GM18511 (cell line): ENCODE measurements at regions not wholly inside any gene's neighbourhood (a gene's known extent, or its start where the extent isn't known, plus 50 kb on each side); places are given as distances from the start of the nearest gene placed in this dataset.
"Not testable (repeated sequence)": the region's sequence is repeated elsewhere in the genome, so short reads cannot be mapped to it uniquely, and the experiment has no call there.

Experiments
- ATAC-seq: cut with Tn5 transposase; IDR thresholded peaks from one replicate; pipeline ENCODE4 v1.9.1; 2021; ENCODE audit warnings: mild to moderate bottlenecking, moderate library complexity; ENCODE audit not compliant: unreplicated experiment

DNA sequence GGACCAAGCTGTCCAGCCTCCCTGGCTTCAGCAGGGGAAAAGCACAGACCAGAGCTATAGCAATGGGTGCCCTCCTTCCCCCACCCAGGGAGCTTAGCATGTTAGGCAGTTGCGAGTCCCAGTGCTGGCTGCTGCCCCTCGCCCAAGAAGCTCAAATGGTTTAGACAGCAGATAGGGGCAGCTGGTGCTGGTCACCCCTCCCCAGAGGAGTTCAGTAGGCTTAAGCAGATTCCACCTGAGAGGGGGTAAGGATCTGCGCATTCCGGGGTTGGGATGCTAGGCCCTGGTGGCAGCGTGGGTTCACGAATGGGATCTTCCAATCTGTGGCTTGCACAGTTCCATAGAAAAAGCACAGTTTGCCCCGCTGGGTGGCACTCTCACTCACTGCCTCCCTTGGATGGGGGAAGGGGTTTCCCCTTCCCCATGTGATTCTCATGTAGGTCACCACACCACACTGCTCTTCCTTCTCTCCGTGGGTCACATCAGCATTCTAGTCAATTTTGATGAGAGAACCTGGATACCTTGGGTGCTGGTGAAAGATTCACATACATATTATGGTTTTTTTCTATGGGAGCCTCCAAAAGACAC lies 665.6 kb downstream of the C12orf50 start:
- no peak for ATAC-seq

DNA sequence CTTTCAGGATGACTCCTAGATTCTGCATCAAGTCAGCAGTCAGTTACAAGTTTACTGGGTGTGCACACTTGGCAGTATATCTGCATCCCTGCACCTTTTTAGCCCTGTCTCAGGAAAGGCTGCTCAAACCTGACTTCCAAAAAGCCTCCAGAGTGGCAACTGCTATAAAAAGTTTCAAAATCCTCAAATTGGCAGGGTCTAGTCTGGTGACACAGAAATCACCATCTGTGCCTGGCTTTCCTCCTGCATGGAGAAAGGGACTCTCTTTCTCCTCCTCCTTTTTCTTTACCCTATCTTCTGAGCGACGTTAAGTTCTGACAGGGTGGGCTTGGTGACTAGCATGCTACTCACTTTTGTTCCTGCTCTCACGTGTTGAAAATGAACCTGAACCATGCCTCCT lies 679.5 kb downstream of the C12orf50 start:
- ATAC-seq: no peak

DNA sequence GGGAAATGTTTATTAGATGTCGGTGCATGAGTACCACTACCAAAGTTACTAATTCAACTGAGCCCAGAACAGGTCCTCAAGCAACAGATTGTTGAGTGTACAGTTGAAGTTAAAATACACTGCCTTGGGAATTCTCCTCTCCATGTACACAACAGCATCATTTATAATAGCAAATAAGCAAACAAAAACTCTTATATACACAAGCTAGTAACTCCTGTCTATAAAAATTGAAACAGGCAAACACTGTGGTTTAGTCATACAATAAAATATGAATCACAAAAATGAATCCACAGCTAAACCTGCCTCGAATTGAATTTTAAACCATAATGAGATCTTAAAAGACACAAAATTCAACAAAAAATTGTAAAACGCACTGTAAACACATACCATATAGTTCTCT lies 681.1 kb downstream of the C12orf50 start:
- ATAC-seq: no peak

DNA sequence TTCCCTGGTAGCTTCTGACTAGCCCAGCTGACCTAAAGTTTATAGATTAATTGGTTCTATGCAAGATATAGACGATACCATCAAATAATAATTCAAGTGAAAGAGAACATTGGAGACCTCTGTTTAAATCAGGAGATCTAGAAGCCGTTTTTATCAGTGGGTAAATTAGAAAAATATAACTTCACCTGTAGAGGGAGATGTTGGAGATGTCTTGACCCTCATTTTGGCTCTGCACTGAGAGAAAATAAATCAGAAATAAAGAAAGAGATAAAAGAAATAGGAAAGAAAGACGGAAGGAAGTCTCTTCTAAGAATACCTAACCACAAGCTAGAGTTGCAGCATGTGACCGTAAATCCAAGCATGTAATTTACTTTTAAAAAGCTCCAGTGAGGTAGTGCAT lies 684.5 kb downstream of the C12orf50 start:
- no peak for ATAC-seq

DNA sequence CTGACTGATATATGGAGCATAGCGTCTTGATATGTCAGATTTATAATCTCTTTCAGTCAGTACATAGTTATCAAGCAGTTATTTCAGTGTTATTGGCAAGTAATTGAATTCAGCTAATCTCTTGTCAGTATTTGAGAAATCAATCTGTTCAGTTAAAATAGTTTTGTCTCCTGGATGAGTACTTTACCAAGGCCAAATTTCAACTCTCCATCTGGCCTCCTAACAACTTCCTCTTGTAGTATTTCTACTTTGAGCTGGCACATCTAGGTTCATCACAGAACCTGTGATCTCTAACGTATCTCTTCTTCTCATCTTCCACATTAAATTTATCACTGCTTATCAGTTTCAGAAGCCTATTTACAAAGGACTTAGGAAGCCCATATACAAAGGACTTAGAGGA lies 690.5 kb downstream of the C12orf50 start:
- ATAC-seq: no peak

DNA sequence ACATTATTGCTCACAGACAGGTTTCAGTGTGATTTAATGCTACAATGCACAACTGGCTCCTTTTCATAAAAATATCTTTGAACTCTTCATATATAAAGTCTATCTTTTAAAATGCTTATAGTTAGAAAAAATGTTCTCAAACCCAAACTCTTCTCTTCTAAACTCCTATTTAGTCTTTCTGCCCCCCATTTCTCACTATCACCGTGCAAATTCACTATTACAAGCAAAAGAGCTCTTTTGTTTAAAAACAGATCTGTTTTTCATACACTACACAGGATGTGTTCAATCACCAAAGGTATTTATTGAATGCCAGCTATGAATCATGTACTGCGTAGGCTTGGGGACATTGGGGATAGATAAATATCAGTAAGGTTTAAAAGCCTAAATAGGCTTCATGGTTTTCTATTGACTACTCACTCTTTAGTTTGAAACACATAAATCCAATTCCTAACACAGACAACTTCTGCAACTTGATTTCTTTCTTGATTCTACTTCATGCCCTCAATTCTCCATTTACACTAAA lies 692.3 kb downstream of the C12orf50 start:
- no peak for ATAC-seq

DNA sequence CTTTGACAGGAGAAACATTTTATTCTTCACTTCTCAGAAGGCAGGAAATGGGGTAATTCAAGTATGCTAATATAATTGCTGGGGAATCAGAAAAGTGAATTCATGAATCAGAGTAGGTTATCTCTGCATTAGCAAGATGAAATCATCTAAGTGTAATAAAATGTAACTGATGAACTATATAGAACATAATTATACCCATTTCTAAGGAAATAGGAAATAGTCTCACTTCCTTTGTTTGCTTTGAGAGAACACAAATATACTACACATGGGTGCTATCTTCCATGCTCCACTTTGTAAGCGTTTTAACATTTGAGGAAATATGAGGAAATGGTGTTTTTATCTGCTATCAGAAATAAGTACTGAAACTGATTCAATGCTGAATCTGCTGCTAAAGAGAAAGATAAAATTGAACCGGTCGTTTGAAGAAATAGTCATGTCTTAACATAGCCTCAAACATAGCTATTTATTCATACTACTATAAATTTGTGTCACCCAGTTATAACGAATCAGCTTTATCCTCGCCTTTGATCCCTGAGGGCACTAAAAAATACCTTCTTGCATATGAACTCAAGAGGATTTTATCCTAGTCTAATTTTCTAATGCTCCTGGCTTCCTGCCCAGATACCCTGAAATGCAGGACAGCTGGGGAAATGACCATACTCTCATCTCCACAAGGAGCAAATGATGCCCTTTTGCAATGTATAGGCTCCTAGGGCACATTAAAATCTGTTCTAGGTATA lies 696.0 kb downstream of the C12orf50 start:
- no peak for ATAC-seq

DNA sequence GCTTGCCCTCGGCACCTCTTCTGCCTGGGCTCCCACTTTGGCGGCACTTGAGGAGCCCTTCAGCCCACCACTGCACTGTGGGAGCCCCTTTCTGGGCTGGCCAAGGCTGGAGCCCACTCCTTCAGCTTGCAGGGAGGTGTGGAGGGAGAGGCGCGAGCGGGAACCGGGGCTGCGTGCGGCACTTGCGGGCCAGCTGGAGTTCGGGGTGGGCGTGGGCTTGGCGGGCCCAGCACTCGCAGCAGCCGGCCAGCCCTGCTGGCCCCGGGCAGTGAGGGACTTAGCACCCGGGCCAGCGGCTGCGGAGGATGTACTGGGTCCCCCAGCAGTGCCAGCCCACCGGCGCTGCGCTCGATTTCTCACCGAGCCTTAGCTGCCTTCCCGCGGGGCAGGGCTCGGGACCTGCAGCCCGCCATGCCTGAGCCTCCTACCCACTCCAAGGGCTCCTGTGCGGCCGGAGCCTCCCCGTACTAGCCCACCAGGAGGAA lies 699.1 kb downstream of the C12orf50 start:
- not testable (repeated sequence) for ATAC-seq

DNA sequence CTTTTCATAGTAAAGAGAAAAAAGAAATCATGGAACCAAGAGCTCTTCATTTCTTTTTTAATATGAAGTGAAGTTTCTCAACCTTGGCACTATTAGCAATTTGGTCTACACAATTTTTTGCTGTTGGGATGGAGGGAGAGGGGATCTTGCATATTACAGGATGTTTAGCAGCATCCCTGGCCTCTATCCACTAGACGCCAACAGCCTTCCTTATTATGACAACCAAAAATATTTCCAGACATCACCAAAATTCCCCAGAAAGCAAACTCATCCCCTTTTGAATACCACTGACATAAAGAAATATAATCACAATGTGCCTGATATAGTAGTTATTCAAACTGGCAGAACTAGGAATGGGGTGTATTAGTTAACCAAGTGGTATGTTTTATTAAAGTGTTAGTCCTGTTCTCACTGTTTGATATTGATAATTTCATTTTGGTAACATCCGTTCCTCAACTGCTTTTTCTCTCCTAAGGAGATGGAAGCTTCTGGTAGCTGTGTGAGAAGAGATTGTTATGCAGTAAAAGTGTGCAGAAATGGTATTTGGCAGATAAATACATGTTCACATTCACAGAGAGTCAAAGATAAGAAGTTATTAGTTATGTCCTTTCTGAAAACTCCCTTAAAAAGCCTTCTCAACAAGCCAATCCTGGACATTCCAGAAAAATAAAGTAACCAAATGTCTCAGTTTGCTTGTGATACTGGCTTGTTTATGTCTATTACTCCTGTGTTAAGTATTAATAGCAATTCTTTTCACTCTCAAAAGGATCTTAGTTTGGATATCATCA lies 699.9 kb downstream of the C12orf50 start:
- ATAC-seq: no peak

DNA sequence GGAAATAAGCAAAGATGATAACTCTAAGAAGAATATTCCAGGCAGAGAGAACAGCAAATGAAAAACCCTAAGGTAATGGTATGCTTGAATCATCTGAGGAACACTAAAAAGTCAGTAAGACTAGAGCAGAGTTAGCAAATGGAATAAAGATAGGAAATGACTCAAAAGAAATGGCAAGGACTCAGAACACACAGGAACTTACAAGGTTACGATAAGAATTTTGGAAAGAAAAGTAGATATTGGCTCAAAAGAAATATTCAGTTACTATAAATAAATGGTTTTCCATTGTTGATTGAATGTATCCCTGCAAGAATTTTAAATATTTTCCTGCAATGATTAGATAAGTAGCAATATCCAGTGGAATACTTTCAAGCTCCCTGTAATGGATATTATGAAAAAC lies 705.8 kb downstream of the C12orf50 start:
- no peak for ATAC-seq

DNA sequence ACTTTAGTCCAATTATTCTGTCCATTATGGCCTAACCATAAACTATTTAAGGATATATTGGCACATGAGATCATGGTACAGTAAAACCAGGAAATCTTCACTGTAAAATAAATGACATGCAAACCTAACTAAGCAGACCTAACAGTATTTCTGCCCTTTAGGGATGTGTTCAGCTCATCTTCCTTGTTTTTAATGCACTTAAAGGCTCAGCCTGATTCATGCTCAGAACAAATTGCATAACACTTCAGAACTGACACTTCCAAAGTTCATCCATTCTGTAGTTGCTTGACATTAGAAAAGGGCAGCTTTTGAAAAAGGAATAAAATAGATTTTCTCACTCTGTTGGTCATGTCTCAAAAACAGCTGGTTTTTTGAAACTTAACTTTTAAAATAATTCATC lies 708.5 kb downstream of the C12orf50 start:
- no peak for ATAC-seq

DNA sequence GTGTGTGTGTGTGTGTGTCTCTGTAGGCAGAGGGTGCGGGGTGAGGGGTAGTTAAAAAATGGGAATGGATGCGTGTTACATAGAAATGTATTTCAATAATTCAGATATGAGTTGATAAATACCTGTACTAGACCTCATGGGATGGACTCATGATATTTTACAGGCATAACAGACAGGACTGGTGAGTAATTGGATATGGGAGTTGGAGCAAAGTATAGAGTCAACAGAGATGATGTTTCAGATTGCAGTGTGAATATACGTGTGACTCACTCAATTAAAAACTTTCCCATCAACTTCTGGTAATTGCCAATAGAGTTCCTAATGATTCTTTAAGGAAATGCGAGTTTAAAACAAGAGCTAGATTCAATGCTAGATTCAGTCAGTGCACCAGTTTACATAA lies 711.9 kb downstream of the C12orf50 start:
- ATAC-seq: no peak

DNA sequence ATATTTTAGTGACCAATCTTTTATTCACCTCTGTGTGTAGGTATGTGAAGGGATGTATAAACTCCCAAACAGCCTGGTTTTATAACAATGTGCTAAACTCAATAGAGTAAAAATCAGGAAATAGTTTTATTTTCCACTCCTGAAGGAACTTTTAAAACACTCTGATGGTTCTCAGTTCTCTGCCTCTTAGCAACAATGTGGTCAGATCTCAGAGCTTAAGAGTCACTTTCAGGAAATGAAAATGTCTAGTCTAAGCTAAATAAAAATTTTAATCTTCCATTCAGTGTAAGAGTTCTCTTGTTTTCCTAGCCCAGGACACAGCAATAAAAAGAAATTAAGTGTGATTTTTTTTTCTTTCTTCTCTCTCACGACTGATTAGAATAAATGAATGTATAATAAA lies 718.0 kb downstream of the C12orf50 start:
- ATAC-seq: no peak

DNA sequence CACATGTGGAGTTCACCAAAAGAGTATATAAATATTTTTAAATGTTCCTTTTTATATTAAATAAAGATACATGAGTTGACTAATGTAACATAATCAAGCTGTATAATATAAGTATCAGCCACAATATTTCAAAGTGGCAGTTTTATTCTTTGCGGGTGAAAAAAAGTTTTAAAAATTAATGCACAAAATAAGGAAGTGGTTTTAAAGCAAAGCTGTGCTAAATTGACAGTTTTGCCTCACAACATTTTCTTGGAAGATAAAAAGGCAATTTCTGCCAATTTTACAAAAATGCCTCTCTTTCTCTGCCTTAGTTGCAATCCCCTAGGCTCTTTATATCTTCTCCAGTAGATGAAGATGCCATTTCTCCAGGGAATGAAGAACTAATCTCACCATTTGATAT lies 719.1 kb downstream of the C12orf50 start:
- ATAC-seq: no peak

DNA sequence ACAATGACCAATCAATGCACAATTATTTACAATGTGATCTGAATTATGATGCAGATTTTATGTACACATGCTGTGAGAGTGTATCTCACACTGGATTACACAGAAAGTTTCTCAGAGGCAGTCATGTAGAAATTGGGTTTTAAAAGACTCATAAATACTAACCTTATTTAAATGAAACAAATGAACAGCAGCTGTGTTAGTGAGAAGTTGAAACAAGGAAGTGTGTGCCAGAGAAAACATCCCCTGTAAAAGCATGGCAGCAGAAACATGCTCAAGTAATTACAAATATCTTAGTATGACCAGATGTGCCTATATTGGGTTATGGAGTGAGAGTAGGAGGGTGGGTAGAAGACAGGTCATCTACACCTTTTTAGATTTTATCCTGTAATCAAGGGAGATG lies 723.7 kb downstream of the C12orf50 start:
- ATAC-seq: no peak

DNA sequence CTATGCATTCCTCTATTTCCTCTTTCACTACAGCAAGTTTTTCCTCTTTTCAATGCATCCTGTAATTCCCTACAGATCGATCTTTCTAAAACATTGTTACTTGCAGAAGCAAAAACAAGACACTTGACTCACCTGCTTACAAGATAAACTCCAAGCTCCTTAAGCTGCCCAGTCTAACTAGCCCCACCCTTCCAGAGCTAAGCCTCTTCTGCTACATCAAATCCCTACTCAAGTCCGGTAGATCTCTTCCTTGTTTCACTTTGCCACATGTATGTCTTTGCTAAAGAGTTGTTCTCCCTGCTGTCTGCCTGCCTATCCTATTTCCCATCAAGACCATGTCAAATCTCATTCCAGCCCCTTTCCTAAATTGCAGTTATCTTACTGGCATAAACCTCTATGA lies 724.8 kb downstream of the C12orf50 start:
- ATAC-seq: no peak

DNA sequence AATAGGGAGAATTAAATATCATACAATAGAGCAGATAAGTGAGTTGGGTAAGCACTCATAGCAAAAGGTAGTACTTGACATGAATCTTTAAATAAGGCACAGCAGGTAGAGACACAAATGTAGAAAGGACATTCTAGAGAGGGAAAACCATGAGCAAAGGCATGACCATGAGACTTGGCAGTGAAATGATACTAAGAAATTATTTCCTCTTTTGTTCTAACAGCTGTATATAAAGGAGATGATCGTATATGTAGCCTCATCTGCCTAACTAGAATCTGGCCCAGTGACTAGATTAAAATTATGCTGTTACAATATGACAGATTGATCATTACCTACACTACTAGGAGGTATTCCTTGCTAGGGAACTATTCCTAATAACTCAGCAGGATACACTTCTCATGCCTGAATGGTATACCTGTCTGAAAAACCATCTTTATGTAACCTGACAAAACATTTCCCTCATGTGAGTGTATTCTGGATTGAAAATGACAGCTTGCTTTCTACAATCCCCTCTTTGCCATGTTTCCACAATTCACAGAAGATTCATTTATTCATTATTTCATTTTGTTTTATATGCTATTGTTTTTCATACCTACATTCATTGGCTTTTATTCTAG lies 725.7 kb downstream of the C12orf50 start:
- ATAC-seq: no peak

DNA sequence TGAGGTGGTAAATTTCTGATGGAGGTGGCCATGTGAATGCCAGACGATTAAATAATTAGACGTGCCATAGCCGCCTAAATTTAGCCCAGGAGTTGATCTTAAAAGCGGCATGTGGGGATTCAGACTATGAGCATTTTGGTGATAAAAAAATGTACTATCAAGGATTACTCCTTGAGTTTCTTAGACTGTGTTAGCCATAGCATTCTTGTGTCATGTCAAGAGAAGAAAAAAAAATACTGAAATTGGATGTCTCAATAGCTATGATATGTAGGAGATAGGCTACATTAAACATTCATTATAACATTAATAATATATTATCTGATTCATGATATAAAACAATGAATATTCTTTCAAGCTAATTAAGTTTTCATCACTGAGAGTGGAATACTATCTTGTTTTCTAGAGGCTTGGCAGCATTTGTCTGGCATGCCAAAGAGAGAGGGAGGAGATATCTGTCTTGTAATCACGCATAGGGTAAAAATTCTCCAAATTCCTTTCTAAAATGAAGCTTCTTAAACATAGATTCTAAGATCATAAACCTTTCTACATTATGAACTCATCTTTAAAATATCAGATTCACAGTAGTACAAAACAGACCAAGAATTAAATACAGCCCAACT lies 727.0 kb downstream of the C12orf50 start:
- ATAC-seq: no peak

DNA sequence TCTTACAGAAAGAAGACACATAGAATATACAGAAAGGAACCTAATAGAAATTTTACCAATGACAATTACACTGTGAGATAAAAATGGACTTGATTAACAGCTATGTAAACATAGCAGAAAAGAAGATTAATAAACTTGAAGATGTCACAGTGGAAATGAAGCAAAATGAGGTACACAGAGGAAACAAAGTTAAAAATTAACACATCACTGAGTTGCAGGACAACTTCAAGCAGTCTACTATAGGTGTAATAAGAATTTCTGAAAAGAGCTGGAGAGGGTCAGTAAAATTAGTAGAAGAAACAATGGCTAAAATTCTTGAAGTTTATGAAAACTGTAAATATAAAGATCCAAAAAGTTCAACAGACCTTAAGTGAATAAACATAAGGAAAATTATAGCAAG lies 738.7 kb downstream of the C12orf50 start:
- no peak for ATAC-seq

DNA sequence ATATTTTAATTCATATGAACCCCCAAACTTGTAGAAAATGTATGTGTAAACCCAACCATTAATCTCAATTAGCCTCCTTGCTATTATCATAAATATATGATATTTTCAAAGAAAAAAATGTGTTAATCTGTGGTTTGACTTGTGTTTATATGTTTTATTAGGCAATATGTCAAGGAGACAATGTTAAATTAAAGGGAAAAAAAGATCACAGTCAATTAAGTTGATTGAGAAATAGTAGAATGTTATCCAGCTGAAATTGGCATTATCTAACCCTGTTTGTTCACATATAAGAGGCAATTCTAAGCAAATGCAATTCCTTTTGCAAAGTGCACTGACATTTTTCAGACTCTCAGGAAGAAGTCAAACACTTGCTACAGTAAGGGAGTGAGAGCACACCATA lies 745.3 kb downstream of the C12orf50 start:
- no peak for ATAC-seq

DNA sequence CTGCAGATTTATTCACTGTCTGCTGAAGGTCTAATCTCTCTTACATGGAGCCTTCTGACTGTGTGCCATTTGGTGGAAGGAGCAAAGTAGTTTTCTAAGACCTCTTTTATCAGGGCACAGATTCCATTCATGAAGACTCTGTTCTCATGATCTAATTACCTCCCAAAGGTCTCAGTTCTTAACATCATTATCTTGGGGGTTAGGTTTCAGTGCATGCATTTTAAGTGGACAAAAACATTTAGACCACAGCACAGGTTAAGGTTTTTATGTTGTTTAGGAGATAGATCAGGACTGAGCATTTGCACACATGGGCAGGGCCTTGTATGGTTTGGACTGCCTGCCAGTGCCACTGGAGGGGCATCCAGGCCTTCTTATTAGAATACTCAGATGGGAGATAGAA lies 746.1 kb downstream of the C12orf50 start:
- ATAC-seq: no peak
